GM23338 (cell line): ENCODE measurements at regions not wholly inside any gene's neighbourhood (a gene's known extent, or its start where the extent isn't known, plus 50 kb on each side); places are given as distances from the start of the nearest gene placed in this dataset.

ENCODE experiments used
- CREB1 ChIP-seq: fragments of 250-450 bp; sonication (Bioruptor Pico); IDR thresholded peaks from 2 replicates; pipeline ENCODE4 v1.5.0; 2020; ENCODE audit warnings: low read depth, mild to moderate bottlenecking, moderate library complexity
- ETS1 ChIP-seq: IDR thresholded peaks from 2 replicates; pipeline ENCODE4 v1.6.1; 2016; ENCODE audit warnings: antibody characterized with exemption
- EZH2 ChIP-seq: fragments of 200-600 bp; sonication (generic); IDR thresholded peaks from one replicate; pipeline ENCODE4 v1.8.0; 2017; ENCODE audit warnings: antibody characterized with exemption, mild to moderate bottlenecking, low read depth; ENCODE audit not compliant: unreplicated experiment
- EZH2phosphoT487 ChIP-seq: fragments of 200-600 bp; sonication (generic); IDR thresholded peaks from one replicate; pipeline ENCODE4 v1.8.1; 2018; ENCODE audit warnings: antibody characterized with exemption; ENCODE audit not compliant: unreplicated experiment
- JUNB ChIP-seq: IDR thresholded peaks from one replicate; pipeline ENCODE4 v1.6.1; 2016; ENCODE audit warnings: antibody characterized with exemption; ENCODE audit not compliant: unreplicated experiment
- NANOG ChIP-seq: IDR thresholded peaks from 2 replicates; pipeline ENCODE4 v1.6.1; 2016; ENCODE audit warnings: antibody characterized with exemption, borderline replicate concordance
- POLR2AphosphoS5 ChIP-seq: IDR thresholded peaks from 2 replicates; pipeline ENCODE4 v1.6.1; 2016; ENCODE audit warnings: antibody characterized with exemption, low read depth
- REST ChIP-seq: IDR thresholded peaks from one replicate; pipeline ENCODE4 v1.6.1; 2018; ENCODE audit warnings: antibody characterized with exemption; ENCODE audit not compliant: unreplicated experiment
- STAT1 ChIP-seq: IDR thresholded peaks from one replicate; pipeline ENCODE4 v1.6.1; 2016; ENCODE audit warnings: antibody characterized with exemption; ENCODE audit not compliant: unreplicated experiment
- ZNF114 ChIP-seq: fragments of 250-450 bp; sonication (Bioruptor Pico); IDR thresholded peaks from 2 replicates; pipeline ENCODE4 v1.5.0; 2020; ENCODE audit warnings: mild to moderate bottlenecking, moderate library complexity
- ZNF331 ChIP-seq: fragments of 250-450 bp; sonication (Bioruptor Pico); IDR thresholded peaks from 2 replicates; pipeline ENCODE4 v1.5.0; 2020; ENCODE audit warnings: low read depth, mild to moderate bottlenecking, moderate library complexity
- TF ChIP-seq, protein P1 (sequence below), 2 experiments: fragments of 200-600 bp in 1 of 2; sonication (generic) in 1 of 2; conservative IDR thresholded peaks; 2 replicates each; pipeline versions ENCODE4 v1.5.1 to v1.6.1; 2016 to 2017; ENCODE audit warnings: antibody characterized with exemption in 2 of 2, low read depth in 2 of 2, mild to moderate bottlenecking in 2 of 2, moderate library complexity in 1 of 2
- TF ChIP-seq, protein P2 (sequence below): fragments of 250-450 bp; sonication (Bioruptor Pico); IDR thresholded peaks from 2 replicates; pipeline ENCODE4 v1.5.0; 2020; ENCODE audit warnings: mild to moderate bottlenecking, moderate library complexity

GRCh38 chr4:31737419-31737818 is 1017.2 kb downstream of the PCDH7 start:
- TF ChIP-seq, protein P1, sequence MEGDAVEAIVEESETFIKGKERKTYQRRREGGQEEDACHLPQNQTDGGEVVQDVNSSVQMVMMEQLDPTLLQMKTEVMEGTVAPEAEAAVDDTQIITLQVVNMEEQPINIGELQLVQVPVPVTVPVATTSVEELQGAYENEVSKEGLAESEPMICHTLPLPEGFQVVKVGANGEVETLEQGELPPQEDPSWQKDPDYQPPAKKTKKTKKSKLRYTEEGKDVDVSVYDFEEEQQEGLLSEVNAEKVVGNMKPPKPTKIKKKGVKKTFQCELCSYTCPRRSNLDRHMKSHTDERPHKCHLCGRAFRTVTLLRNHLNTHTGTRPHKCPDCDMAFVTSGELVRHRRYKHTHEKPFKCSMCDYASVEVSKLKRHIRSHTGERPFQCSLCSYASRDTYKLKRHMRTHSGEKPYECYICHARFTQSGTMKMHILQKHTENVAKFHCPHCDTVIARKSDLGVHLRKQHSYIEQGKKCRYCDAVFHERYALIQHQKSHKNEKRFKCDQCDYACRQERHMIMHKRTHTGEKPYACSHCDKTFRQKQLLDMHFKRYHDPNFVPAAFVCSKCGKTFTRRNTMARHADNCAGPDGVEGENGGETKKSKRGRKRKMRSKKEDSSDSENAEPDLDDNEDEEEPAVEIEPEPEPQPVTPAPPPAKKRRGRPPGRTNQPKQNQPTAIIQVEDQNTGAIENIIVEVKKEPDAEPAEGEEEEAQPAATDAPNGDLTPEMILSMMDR (conservative IDR thresholded peaks at IDR 0.05; ENCODE audit: low read depth in 2 of 2): no peak
- TF ChIP-seq JUNB (no peak), CREB1 (CRISPR knock-in tag) (no peak), REST (no peak), EZH2phosphoT487 (no peak), POLR2AphosphoS5 (no peak), EZH2 (no peak), STAT1 (no peak), ETS1 (no peak), ZNF331 (CRISPR knock-in tag) (no peak), ZNF114 (CRISPR knock-in tag) (no peak), NANOG (no peak)
- TF ChIP-seq, protein P2, sequence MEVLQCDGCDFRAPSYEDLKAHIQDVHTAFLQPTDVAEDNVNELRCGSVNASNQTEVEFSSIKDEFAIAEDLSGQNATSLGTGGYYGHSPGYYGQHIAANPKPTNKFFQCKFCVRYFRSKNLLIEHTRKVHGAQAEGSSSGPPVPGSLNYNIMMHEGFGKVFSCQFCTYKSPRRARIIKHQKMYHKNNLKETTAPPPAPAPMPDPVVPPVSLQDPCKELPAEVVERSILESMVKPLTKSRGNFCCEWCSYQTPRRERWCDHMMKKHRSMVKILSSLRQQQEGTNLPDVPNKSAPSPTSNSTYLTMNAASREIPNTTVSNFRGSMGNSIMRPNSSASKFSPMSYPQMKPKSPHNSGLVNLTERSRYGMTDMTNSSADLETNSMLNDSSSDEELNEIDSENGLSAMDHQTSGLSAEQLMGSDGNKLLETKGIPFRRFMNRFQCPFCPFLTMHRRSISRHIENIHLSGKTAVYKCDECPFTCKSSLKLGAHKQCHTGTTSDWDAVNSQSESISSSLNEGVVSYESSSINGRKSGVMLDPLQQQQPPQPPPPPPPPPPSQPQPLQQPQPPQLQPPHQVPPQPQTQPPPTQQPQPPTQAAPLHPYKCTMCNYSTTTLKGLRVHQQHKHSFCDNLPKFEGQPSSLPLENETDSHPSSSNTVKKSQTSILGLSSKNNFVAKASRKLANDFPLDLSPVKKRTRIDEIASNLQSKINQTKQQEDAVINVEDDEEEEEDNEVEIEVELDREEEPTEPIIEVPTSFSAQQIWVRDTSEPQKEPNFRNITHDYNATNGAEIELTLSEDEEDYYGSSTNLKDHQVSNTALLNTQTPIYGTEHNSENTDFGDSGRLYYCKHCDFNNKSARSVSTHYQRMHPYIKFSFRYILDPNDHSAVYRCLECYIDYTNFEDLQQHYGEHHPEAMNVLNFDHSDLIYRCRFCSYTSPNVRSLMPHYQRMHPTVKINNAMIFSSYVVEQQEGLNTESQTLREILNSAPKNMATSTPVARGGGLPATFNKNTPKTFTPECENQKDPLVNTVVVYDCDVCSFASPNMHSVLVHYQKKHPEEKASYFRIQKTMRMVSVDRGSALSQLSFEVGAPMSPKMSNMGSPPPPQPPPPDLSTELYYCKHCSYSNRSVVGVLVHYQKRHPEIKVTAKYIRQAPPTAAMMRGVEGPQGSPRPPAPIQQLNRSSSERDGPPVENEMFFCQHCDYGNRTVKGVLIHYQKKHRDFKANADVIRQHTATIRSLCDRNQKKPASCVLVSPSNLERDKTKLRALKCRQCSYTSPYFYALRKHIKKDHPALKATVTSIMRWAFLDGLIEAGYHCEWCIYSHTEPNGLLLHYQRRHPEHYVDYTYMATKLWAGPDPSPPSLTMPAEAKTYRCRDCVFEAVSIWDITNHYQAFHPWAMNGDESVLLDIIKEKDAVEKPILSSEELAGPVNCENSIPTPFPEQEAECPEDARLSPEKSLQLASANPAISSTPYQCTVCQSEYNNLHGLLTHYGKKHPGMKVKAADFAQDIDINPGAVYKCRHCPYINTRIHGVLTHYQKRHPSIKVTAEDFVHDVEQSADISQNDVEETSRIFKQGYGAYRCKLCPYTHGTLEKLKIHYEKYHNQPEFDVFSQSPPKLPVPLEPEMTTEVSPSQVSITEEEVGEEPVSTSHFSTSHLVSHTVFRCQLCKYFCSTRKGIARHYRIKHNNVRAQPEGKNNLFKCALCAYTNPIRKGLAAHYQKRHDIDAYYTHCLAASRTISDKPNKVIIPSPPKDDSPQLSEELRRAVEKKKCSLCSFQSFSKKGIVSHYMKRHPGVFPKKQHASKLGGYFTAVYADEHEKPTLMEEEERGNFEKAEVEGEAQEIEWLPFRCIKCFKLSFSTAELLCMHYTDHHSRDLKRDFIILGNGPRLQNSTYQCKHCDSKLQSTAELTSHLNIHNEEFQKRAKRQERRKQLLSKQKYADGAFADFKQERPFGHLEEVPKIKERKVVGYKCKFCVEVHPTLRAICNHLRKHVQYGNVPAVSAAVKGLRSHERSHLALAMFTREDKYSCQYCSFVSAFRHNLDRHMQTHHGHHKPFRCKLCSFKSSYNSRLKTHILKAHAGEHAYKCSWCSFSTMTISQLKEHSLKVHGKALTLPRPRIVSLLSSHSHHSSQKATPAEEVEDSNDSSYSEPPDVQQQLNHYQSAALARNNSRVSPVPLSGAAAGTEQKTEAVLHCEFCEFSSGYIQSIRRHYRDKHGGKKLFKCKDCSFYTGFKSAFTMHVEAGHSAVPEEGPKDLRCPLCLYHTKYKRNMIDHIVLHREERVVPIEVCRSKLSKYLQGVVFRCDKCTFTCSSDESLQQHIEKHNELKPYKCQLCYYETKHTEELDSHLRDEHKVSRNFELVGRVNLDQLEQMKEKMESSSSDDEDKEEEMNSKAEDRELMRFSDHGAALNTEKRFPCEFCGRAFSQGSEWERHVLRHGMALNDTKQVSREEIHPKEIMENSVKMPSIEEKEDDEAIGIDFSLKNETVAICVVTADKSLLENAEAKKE (CRISPR knock-in tag): no peak
